ENCODE measurements at regions not wholly inside any gene's neighbourhood (a gene's known extent, or its start where the extent isn't known, plus 50 kb on each side); places are given as distances from the start of the nearest gene placed in this dataset.

DNA sequence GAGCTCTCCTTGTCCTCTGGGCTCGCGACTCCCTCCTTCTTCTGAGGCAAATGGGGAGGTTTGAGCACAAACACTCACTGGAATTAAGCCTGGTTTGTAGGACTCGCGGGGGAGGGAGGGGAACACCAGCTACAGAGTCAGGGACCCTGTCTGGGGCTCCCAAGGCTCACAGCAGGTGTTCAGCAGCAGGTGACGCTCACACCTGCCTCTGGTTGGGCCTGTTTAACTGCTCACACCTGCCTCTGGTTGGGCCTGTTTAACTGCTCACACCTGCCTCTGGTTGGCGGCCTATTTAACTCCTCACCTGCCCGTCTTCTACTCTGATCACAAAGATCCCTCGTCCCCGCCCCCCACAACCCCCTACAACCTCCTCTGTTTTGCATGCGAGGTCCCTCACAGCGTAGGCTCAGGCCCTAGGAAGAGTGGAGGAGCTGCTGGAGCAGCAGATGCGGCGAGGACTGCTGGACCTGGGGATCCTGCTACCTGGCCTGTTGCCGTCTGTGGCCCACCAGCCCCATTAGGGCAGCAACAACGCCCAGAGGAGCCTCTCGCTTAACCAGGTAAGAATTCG lies 181.9 kb downstream of the ERMARD start:
- no peak overlapping the region for H2AFZ ChIP-seq (ENCODE audit: low read depth, low read length, severe bottlenecking)
- no peak overlapping the region for H3K9ac ChIP-seq (ENCODE audit: low read length)
- H3K79me2 ChIP-seq (ENCODE audit: insufficient read depth, low read length) = no peaks in the 10 kb centered on the region
- no peaks in the 10 kb centered on the region for H3K36me3 ChIP-seq (ENCODE audit: low read length)
- H3K27me3 ChIP-seq (ENCODE audit: low read length) = no peaks in the 10 kb centered on the region
- H3K9me3 ChIP-seq (ENCODE audit: insufficient read depth, low read length) = no peaks in the 10 kb centered on the region
- no peaks in the 10 kb centered on the region for H4K20me1 ChIP-seq (ENCODE audit: low read depth, low read length)
- H3F3A ChIP-seq (ENCODE audit: insufficient read depth) = no peaks in the 10 kb centered on the region
- H3K4me2 ChIP-seq (ENCODE audit: low read depth, low read length, poor library complexity, severe bottlenecking) = no peak overlapping the region
- no peaks in the 10 kb centered on the region; the same call in 1 of the 2 replicates for H3K9me2 ChIP-seq (replicated peaks; ENCODE audit: insufficient read depth, low read length)
- no peak overlapping the region for H3K27ac ChIP-seq (ENCODE audit: low read depth, low read length)
- no peak overlapping the region for H3K4me3 ChIP-seq (ENCODE audit: insufficient read depth, low read length, poor library complexity, severe bottlenecking)
- TF ChIP-seq EZH2phosphoT487 (conservative IDR thresholded peaks at IDR 0.05; ENCODE audit: low read length) = no peak
- TF ChIP-seq, protein P1, sequence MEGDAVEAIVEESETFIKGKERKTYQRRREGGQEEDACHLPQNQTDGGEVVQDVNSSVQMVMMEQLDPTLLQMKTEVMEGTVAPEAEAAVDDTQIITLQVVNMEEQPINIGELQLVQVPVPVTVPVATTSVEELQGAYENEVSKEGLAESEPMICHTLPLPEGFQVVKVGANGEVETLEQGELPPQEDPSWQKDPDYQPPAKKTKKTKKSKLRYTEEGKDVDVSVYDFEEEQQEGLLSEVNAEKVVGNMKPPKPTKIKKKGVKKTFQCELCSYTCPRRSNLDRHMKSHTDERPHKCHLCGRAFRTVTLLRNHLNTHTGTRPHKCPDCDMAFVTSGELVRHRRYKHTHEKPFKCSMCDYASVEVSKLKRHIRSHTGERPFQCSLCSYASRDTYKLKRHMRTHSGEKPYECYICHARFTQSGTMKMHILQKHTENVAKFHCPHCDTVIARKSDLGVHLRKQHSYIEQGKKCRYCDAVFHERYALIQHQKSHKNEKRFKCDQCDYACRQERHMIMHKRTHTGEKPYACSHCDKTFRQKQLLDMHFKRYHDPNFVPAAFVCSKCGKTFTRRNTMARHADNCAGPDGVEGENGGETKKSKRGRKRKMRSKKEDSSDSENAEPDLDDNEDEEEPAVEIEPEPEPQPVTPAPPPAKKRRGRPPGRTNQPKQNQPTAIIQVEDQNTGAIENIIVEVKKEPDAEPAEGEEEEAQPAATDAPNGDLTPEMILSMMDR (IDR thresholded peaks at IDR 0.05; ENCODE audit: insufficient read depth, low read length, poor library complexity, severe bottlenecking) = no peak

DNA sequence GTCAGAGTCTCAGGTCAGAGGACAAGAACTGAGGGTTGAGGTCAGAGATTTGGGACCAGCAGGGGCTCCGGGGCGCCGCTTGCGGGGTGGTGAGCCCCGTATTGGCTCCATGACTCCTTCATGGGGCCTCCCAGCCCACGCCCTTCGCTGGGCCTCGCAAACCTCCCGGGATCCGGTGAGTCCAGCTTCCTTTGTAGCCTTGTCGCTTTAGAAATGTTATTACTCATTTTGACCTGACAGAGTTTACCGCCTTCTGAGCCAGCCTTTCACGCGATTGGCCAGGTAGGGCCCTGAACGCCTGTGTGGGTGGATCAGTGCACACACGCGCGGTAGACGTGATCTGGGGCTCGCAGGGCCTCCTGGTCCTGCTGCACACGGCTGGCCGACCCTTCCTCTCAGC lies 181.1 kb downstream of the ERMARD start:
- no peak overlapping the region for H3K9ac ChIP-seq (ENCODE audit: low read length)
- TF ChIP-seq EZH2phosphoT487 (conservative IDR thresholded peaks at IDR 0.05; ENCODE audit: low read length) = no peak
- TF ChIP-seq, protein P1 (IDR thresholded peaks at IDR 0.05; ENCODE audit: insufficient read depth, low read length, poor library complexity, severe bottlenecking) = no peak
- H3K36me3 ChIP-seq (ENCODE audit: low read length) = no peaks in the 10 kb centered on the region
- no peaks in the 10 kb centered on the region for H3K79me2 ChIP-seq (ENCODE audit: insufficient read depth, low read length)
- H3K27me3 ChIP-seq (ENCODE audit: low read length) = no peaks in the 10 kb centered on the region
- no peaks in the 10 kb centered on the region for H4K20me1 ChIP-seq (ENCODE audit: low read depth, low read length)
- H3K27ac ChIP-seq (ENCODE audit: low read depth, low read length) = no peak overlapping the region
- H3K4me3 ChIP-seq (ENCODE audit: insufficient read depth, low read length, poor library complexity, severe bottlenecking) = no peak overlapping the region
- no peak overlapping the region for H2AFZ ChIP-seq (ENCODE audit: low read depth, low read length, severe bottlenecking)
- no peaks in the 10 kb centered on the region; the same call in 1 of the 2 replicates for H3K9me2 ChIP-seq (replicated peaks; ENCODE audit: insufficient read depth, low read length)
- no peaks in the 10 kb centered on the region for H3K9me3 ChIP-seq (ENCODE audit: insufficient read depth, low read length)
- no peaks in the 10 kb centered on the region for H3F3A ChIP-seq (ENCODE audit: insufficient read depth)
- no peak overlapping the region for H3K4me2 ChIP-seq (ENCODE audit: low read depth, low read length, poor library complexity, severe bottlenecking)

DNA sequence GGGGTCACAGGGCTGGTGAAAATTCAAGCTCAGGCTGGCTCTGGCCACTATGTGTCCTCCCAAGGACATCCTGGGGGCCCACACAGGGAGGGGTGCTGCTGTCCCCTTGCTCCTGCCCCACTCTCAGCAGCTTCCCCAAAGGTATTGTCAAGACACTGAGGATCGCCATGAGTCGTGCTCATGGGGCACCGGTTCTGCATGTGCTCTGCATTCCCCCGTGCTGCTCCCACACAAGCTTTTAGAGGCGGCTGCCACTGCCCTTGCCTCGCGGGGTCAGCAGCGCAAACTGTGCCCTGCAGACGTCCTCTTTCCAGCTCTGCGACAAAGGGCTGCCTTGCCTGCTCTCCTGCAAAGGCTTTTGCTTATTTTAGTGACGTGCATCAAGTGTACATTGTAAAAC lies 179.8 kb downstream of the ERMARD start:
- no peak overlapping the region for H2AFZ ChIP-seq (ENCODE audit: low read depth, low read length, severe bottlenecking)
- no peaks in the 10 kb centered on the region; the same call in 1 of the 2 replicates for H3K9me2 ChIP-seq (replicated peaks; ENCODE audit: insufficient read depth, low read length)
- H3K36me3 ChIP-seq (ENCODE audit: low read length) = no peaks in the 10 kb centered on the region
- H3K9ac ChIP-seq (ENCODE audit: low read length) = no peak overlapping the region
- H3K4me3 ChIP-seq (ENCODE audit: insufficient read depth, low read length, poor library complexity, severe bottlenecking) = no peak overlapping the region
- no peak overlapping the region for H3K4me2 ChIP-seq (ENCODE audit: low read depth, low read length, poor library complexity, severe bottlenecking)
- no peaks in the 10 kb centered on the region for H3K9me3 ChIP-seq (ENCODE audit: insufficient read depth, low read length)
- H3K79me2 ChIP-seq (ENCODE audit: insufficient read depth, low read length) = no peaks in the 10 kb centered on the region
- TF ChIP-seq, protein P1 (IDR thresholded peaks at IDR 0.05; ENCODE audit: insufficient read depth, low read length, poor library complexity, severe bottlenecking) = no peak
- TF ChIP-seq EZH2phosphoT487 (conservative IDR thresholded peaks at IDR 0.05; ENCODE audit: low read length) = no peak
- H3F3A ChIP-seq (ENCODE audit: insufficient read depth) = no peaks in the 10 kb centered on the region
- H3K27ac ChIP-seq (ENCODE audit: low read depth, low read length) = no peak overlapping the region
- H4K20me1 ChIP-seq (ENCODE audit: low read depth, low read length) = no peaks in the 10 kb centered on the region
- no peaks in the 10 kb centered on the region for H3K27me3 ChIP-seq (ENCODE audit: low read length)

Data from SU-DHL-6 (cell line).